ENCODE measurements at regions not wholly inside any gene's neighbourhood (a gene's known extent, or its start where the extent isn't known, plus 50 kb on each side); places are given as distances from the start of the nearest gene placed in this dataset.
"Not testable (repeated sequence)": the region's sequence is repeated elsewhere in the genome, so short reads cannot be mapped to it uniquely, and the experiment has no call there.

GRCh38 chr12:126949558-126949957 lies 1317.4 kb upstream of the TMEM132C start:
- DNase-seq: no peak

- no peak for DNase-seq
Observed at GRCh38 chr12:126950266-126950665, 1316.7 kb upstream of the TMEM132C start.

- DNase-seq: no peak
Observed at GRCh38 chr12:126952096-126953007, 1314.6 kb upstream of the TMEM132C start.

GRCh38 chr12:126953365-126953889 lies 1313.5 kb upstream of the TMEM132C start:
- DNase-seq: no peak

GRCh38 chr12:126960221-126960620 lies 1306.7 kb upstream of the TMEM132C start:
- no peak for DNase-seq

GRCh38 chr12:126960709-126961108 lies 1306.3 kb upstream of the TMEM132C start:
- DNase-seq: no peak

- no peak for DNase-seq
Observed at GRCh38 chr12:126963825-126964224, 1303.1 kb upstream of the TMEM132C start.

- no peak for DNase-seq
Observed at GRCh38 chr12:126966498-126966897, 1300.5 kb upstream of the TMEM132C start.

GRCh38 chr12:126967152-126967551 lies 1299.8 kb upstream of the TMEM132C start:
- no peak for DNase-seq

- DNase-seq: no peak
Observed at GRCh38 chr12:126974779-126975178, 1292.2 kb upstream of the TMEM132C start.

- DNase-seq: no peak
Observed at GRCh38 chr12:126976579-126976978, 1290.4 kb upstream of the TMEM132C start.

GRCh38 chr12:126979564-126979963 lies 1287.4 kb upstream of the TMEM132C start:
- DNase-seq: not testable (repeated sequence)

GRCh38 chr12:126982707-126983106 lies 1284.3 kb upstream of the TMEM132C start:
- no peak for DNase-seq

GRCh38 chr12:126983735-126984134 lies 1283.2 kb upstream of the TMEM132C start:
- DNase-seq: not testable (repeated sequence)

GRCh38 chr12:126985663-126986062 lies 1281.3 kb upstream of the TMEM132C start:
- DNase-seq: not testable (repeated sequence)

- no peak for DNase-seq
Observed at GRCh38 chr12:126989532-126989931, 1277.4 kb upstream of the TMEM132C start.

GRCh38 chr12:126993898-126994297 lies 1273.1 kb upstream of the TMEM132C start:
- DNase-seq: no peak

- DNase-seq: no peak
Observed at GRCh38 chr12:126994599-126994998, 1272.4 kb upstream of the TMEM132C start.

GRCh38 chr12:126998031-126998430 lies 1268.9 kb upstream of the TMEM132C start:
- DNase-seq: no peak

- no peak for DNase-seq
Observed at GRCh38 chr12:126998747-126999285, 1268.2 kb upstream of the TMEM132C start.

- no peak for DNase-seq
Observed at GRCh38 chr12:126999352-126999751, 1267.6 kb upstream of the TMEM132C start.

GRCh38 chr12:127005406-127005805 lies 1261.6 kb upstream of the TMEM132C start:
- no peak for DNase-seq

GRCh38 chr12:127006972-127007371 lies 1260.0 kb upstream of the TMEM132C start:
- no peak for DNase-seq

- DNase-seq: no peak
Observed at GRCh38 chr12:127008755-127009403, 1258.1 kb upstream of the TMEM132C start.
